GM12878 (cell line): ENCODE measurements at regions not wholly inside any gene's neighbourhood (a gene's known extent, or its start where the extent isn't known, plus 50 kb on each side); places are given as distances from the start of the nearest gene placed in this dataset.

Source experiments
- ATAC-seq: fragments of 200-7000 bp; cut with Tn5 transposase; 3 replicates; pipeline ENCODE4 v1.9.1; 2020; ENCODE audit warnings: mild to moderate bottlenecking, moderate library complexity
- BruUV-seq: library from RNA; stranded (reverse); fragments of 400-500 nt; replicated peaks from 2 replicates; lab custom pipeline; 2021; lab: Mats Ljungman, UMichigan
- CTCF ChIA-PET: fragments of 300-600 bp; sonication (Branson Sonifier 250); formaldehyde crosslinking; extraction: SDS; loops from one replicate; lab custom pipeline; 2021; ENCODE audit warnings: inconsistent platforms; lab: Yijun Ruan, JAX
- POLR2A ChIA-PET: fragments of 350-600 bp; formaldehyde crosslinking; extraction: SDS; loops from one replicate; lab custom pipeline; 2021; ENCODE audit warnings: inconsistent platforms; lab: Charles Lee
- RAD21 ChIA-PET: fragments of 300-600 bp; sonication (Branson Sonifier 250); formaldehyde crosslinking; loops from one replicate; lab custom pipeline; 2023; ENCODE audit warnings: antibody characterized with exemption; ENCODE audit not compliant: unreplicated experiment; lab: Charles Lee
- SMC1A ChIA-PET: fragments of 300-600 bp; sonication (Branson Sonifier 250); formaldehyde crosslinking; loops from one replicate; lab custom pipeline; 2023; ENCODE audit not compliant: unreplicated experiment, uncharacterized antibody; lab: Charles Lee
- DNase-seq: peaks from one replicate; pipeline ENCODE4 v3.0.0-alpha.2; 2011; ENCODE audit warnings: low read depth, low spot score
- FAIRE-seq: peaks from 3 replicates; lab custom pipeline; 2011; peaks lifted over from hg19 to GRCh38; lab: Jason Lieb, UNC
- H2AFZ ChIP-seq: 2 replicates; pipeline ENCODE4 v1.6.0; 2011; ENCODE audit warnings: low read depth, low read length, control low read depth; ENCODE audit not compliant: control insufficient read depth
- H3K27ac ChIP-seq: 2 replicates; pipeline ENCODE4 v1.5.1; 2011; ENCODE audit warnings: control low read depth; ENCODE audit not compliant: control insufficient read depth, insufficient read depth
- H3K27me3 ChIP-seq, 2 experiments: replicated peaks in 1 of 2; 2 replicates each; pipeline versions ENCODE4 v1.6.0 to v1.6.1; 2011; ENCODE audit warnings: low read length in 1 of 2; ENCODE audit not compliant: control insufficient read depth in 2 of 2, insufficient read depth in 2 of 2
- H3K36me3 ChIP-seq, 2 experiments: 2 replicates each; pipeline ENCODE4 v1.5.1; 2011; ENCODE audit warnings: low read length in 1 of 2; ENCODE audit not compliant: control insufficient read depth in 2 of 2, insufficient read depth in 2 of 2
- H3K4me1 ChIP-seq: 2 replicates; pipeline ENCODE4 v1.6.1; 2011; ENCODE audit warnings: mild to moderate bottlenecking, low read length, moderate library complexity, mixed read lengths; ENCODE audit not compliant: control insufficient read depth, insufficient read depth
- H3K4me2 ChIP-seq: 2 replicates; pipeline ENCODE4 v1.6.0; 2011; ENCODE audit warnings: control low read depth; ENCODE audit not compliant: control insufficient read depth, insufficient read depth
- H3K4me3 ChIP-seq: fragments of 200-600 bp; sonication (generic); 2 replicates; pipeline ENCODE4 v1.5.1; 2016
- H3K79me2 ChIP-seq: 2 replicates; pipeline ENCODE4 v1.6.0; 2011; ENCODE audit warnings: low read length; ENCODE audit not compliant: control insufficient read depth, insufficient read depth
- H3K9ac ChIP-seq: 2 replicates; pipeline ENCODE4 v1.8.0; 2011; ENCODE audit warnings: low read length, control low read depth, mixed read lengths; ENCODE audit not compliant: control insufficient read depth, insufficient read depth
- H3K9me3 ChIP-seq: replicated peaks from 3 replicates; pipeline ENCODE4 v1.5.1; 2011; ENCODE audit warnings: mild to moderate bottlenecking, low read length; ENCODE audit not compliant: control insufficient read depth, insufficient read depth
- H4K20me1 ChIP-seq: 2 replicates; pipeline ENCODE4 v1.6.0; 2011; ENCODE audit not compliant: control insufficient read depth, insufficient read depth
- CUX1 ChIP-seq: IDR thresholded peaks from 2 replicates; pipeline ENCODE4 v1.6.1; 2012; ENCODE audit warnings: improper control_type of control experiment, low read depth, low read length; ENCODE audit not compliant: insufficient replicate concordance
- HDAC2 ChIP-seq: fragments of 200-600 bp; sonication (generic); IDR thresholded peaks from 2 replicates; pipeline ENCODE4 v1.6.1; 2017
- LARP7 ChIP-seq: fragments of 450-650 bp; IDR thresholded peaks from 2 replicates; pipeline ENCODE4 v1.6.1; 2017; ENCODE audit warnings: mild to moderate bottlenecking
- MEF2A ChIP-seq: IDR thresholded peaks from 2 replicates; pipeline ENCODE4 v1.6.1; 2011; ENCODE audit warnings: low read depth, mild to moderate bottlenecking, low read length, moderate library complexity; ENCODE audit not compliant: insufficient read depth
- MLLT1 ChIP-seq: fragments of 450-650 bp; IDR thresholded peaks from 2 replicates; pipeline ENCODE4 v1.6.1; 2016; ENCODE audit warnings: mild to moderate bottlenecking
- MTA3 ChIP-seq: IDR thresholded peaks from 2 replicates; pipeline ENCODE4 v1.6.1; 2012; ENCODE audit warnings: low read length, inconsistent platforms, borderline replicate concordance
- MXI1 ChIP-seq: fragments of 150-350 bp; IDR thresholded peaks from 2 replicates; pipeline ENCODE4 v1.6.1; 2011; ENCODE audit warnings: low read depth, mild to moderate bottlenecking, inconsistent platforms, low read length, improper control_type of control experiment
- NBN ChIP-seq: fragments of 450-650 bp; IDR thresholded peaks from 2 replicates; pipeline ENCODE4 v1.6.1; 2016
- NFXL1 ChIP-seq: fragments of 450-650 bp; IDR thresholded peaks from 2 replicates; pipeline ENCODE4 v1.6.1; 2017; ENCODE audit warnings: antibody characterized with exemption, mild to moderate bottlenecking, borderline replicate concordance
- NR2C2 ChIP-seq: IDR thresholded peaks from 2 replicates; pipeline ENCODE4 v1.6.1; 2011; ENCODE audit warnings: borderline replicate concordance, low read depth; ENCODE audit not compliant: control insufficient read depth, insufficient read length
- NR2F1 ChIP-seq: fragments of 450-650 bp; conservative IDR thresholded peaks from 2 replicates; pipeline ENCODE4 v1.6.1; 2017; ENCODE audit warnings: mild to moderate bottlenecking
- NRF1 ChIP-seq: conservative IDR thresholded peaks from 2 replicates; pipeline ENCODE4 v1.6.1; 2011; ENCODE audit warnings: mild to moderate bottlenecking, low read depth, low read length, improper control_type of control experiment
- SREBF1 ChIP-seq: IDR thresholded peaks from 2 replicates; pipeline ENCODE4 v1.6.1; 2012; ENCODE audit warnings: mild to moderate bottlenecking, low read length
- WRNIP1 ChIP-seq: IDR thresholded peaks from 2 replicates; pipeline ENCODE4 v1.6.1; 2011; ENCODE audit warnings: low read depth, low read length, improper control_type of control experiment, borderline replicate concordance
- ZNF207 ChIP-seq: fragments of 450-650 bp; IDR thresholded peaks from 2 replicates; pipeline ENCODE4 v1.6.1; 2014; ENCODE audit warnings: antibody characterized with exemption, mild to moderate bottlenecking, borderline replicate concordance
- ZNF217 ChIP-seq: fragments of 450-650 bp; IDR thresholded peaks from 2 replicates; pipeline ENCODE4 v1.6.1; 2017; ENCODE audit warnings: antibody characterized with exemption, mild to moderate bottlenecking
- ZNF384 ChIP-seq: IDR thresholded peaks from 2 replicates; pipeline ENCODE4 v1.6.1; 2012; ENCODE audit warnings: low read depth, mild to moderate bottlenecking, low read length, improper control_type of control experiment, borderline replicate concordance
- ZZZ3 ChIP-seq: IDR thresholded peaks from 2 replicates; pipeline ENCODE4 v1.6.1; 2011; ENCODE audit warnings: low read depth; ENCODE audit not compliant: control insufficient read depth, insufficient read length
- WGBS: methylation state at CpG from one replicate; pipeline ENCODE4 v1.1.6; 2016; ENCODE audit warnings: low lambda C conversion rate; ENCODE audit not compliant: insufficient replicate concordance, insufficient coverage; ENCODE audit errors: missing lambda C conversion rate; 5-methylcytosine and 5-hydroxymethylcytosine counted together
- in situ Hi-C: fragments of 300-500 bp; cut with MboI; formaldehyde crosslinking; loops from 9 replicates; pipeline ENCODE4 v1.14.3; 2018; ENCODE audit warnings: mixed read lengths
- intact Hi-C: fragments of 100-400 bp; cut with micrococcal nuclease; formaldehyde crosslinking; loops from one replicate; pipeline ENCODE4 v1.14.2; 2022; ENCODE audit not compliant: unreplicated experiment

- TF ChIP-seq ZNF384, result no peak
- no peak for TF ChIP-seq SREBF1
- no peak for TF ChIP-seq MEF2A
- no peak for TF ChIP-seq MLLT1
- no peak for TF ChIP-seq ZZZ3
- no peak for TF ChIP-seq MTA3
- TF ChIP-seq, all 136 proteins: peak for 0
These were observed 121.7 kb downstream of the TNFSF18 start (continued) for GRCh38 chr1:172929006-172929405.

GRCh38 chr1:172930142-172930541 lies 120.6 kb downstream of the TNFSF18 start:
- no peaks in the 10 kb centered on the region for H3K36me3 ChIP-seq
- ChIA-PET CTCF (no interaction called here), RAD21 (no interaction called here), POLR2A (no interaction called here), SMC1A (interaction anchor here (0.8 kb wide), 1 partner anchor 15 kb away, joined by 3 read pairs; no protein-coding TSS in a partner anchor)
- no peaks in the 10 kb centered on the region for H4K20me1 ChIP-seq
- no peak overlapping the region for H2AFZ ChIP-seq
- H3K4me2 ChIP-seq, result no peak overlapping the region
- FAIRE-seq, result no peak
- H3K4me1 ChIP-seq, result no peaks in the 10 kb centered on the region
- in situ Hi-C loops, result no loop called here
- intact Hi-C loops, result no loop called here
- BruUV-seq, result no TSS peak
- ATAC-seq, result no peak
- H3K27ac ChIP-seq, result no peak overlapping the region
- no peak overlapping the region for H3K9ac ChIP-seq
- H3K79me2 ChIP-seq, result no peaks in the 10 kb centered on the region
- no peaks in the 10 kb centered on the region for H3K27me3 ChIP-seq
- no peak for DNase-seq
- H3K4me3 ChIP-seq, result no peak overlapping the region
- no peaks in the 10 kb centered on the region for H3K9me3 ChIP-seq
- WGBS, result 3% methylated on average over 2 of the region's 2 CpGs
- no peak for TF ChIP-seq NR2C2
- TF ChIP-seq LARP7, result no peak
- TF ChIP-seq ZNF217, result no peak
- TF ChIP-seq MXI1, result no peak
- TF ChIP-seq NBN, result no peak
- TF ChIP-seq NR2F1, result no peak
- TF ChIP-seq CUX1, result no peak
- TF ChIP-seq WRNIP1, result no peak
- no peak for TF ChIP-seq NRF1
- no peak for TF ChIP-seq ZNF207
- TF ChIP-seq HDAC2, result no peak
- TF ChIP-seq NFXL1, result no peak
